A549 (cell line): ENCODE measurements at regions not wholly inside any gene's neighbourhood (a gene's known extent, or its start where the extent isn't known, plus 50 kb on each side); places are given as distances from the start of the nearest gene placed in this dataset.

Experiments
- ATAC-seq, 2 experiments: fragments of 200-7000 bp in 1 of 2; fragments of >200 bp in 1 of 2; cut with Nextera tagmentation in 1 of 2; cut with Tn5 transposase in 1 of 2; 3 replicates each; pipeline versions ENCODE4 v1.8.0 to v1.9.1; 2018 to 2020; ENCODE audit warnings: mild to moderate bottlenecking in 1 of 2, moderate library complexity in 1 of 2
- CTCF ChIA-PET: fragments of 300-600 bp; sonication (Branson Sonifier 250); formaldehyde crosslinking; extraction: SDS; loops from one replicate; lab custom pipeline; 2021; ENCODE audit warnings: antibody characterized with exemption, inconsistent platforms; lab: Yijun Ruan, JAX
- POLR2A ChIA-PET: fragments of 350-600 bp; formaldehyde crosslinking; extraction: SDS; loops from one replicate; lab custom pipeline; 2021; ENCODE audit warnings: antibody characterized with exemption, inconsistent platforms; lab: Yijun Ruan, JAX
- DNase-seq, 2 experiments: peaks; one replicate each; pipeline versions ENCODE4 v3.0.0 to v3.0.0-alpha.2; 2011 to 2016; ENCODE audit warnings: low read depth in 1 of 2, low spot score in 1 of 2
- FAIRE-seq: peaks from 2 replicates; lab custom pipeline; 2011; peaks lifted over from hg19 to GRCh38; lab: Jason Lieb, UNC
- H3K27ac ChIP-seq, 2 experiments: fragments of >200 bp; sonication (Bioruptor Twin); formaldehyde crosslinking; 3 replicates each; pipeline ENCODE4 v1.5.1; 2016 to 2017
- H3K4me1 ChIP-seq: fragments of >200 bp; sonication (Bioruptor Twin); formaldehyde crosslinking; 3 replicates; pipeline ENCODE4 v1.6.1; 2016
- H3K4me2 ChIP-seq: fragments of >200 bp; sonication (Bioruptor Twin); formaldehyde crosslinking; 3 replicates; pipeline ENCODE4 v1.6.1; 2016
- H3K4me3 ChIP-seq: fragments of >200 bp; sonication (Bioruptor Twin); formaldehyde crosslinking; 3 replicates; pipeline ENCODE4 v1.5.1; 2016
- H3K9me3 ChIP-seq: fragments of >200 bp; sonication (Bioruptor Twin); formaldehyde crosslinking; 3 replicates; pipeline ENCODE4 v1.6.1; 2016
- CHD2 ChIP-seq: fragments of 150-350 bp; IDR thresholded peaks from 2 replicates; pipeline ENCODE4 v1.6.1; 2014; ENCODE audit warnings: low read length; ENCODE audit not compliant: partially characterized antibody
- EHF ChIP-seq: fragments of 250-450 bp; sonication (Bioruptor Pico); IDR thresholded peaks from 2 replicates; pipeline ENCODE4 v1.5.0; 2020; ENCODE audit warnings: mild to moderate bottlenecking
- HOXB5 ChIP-seq: fragments of 250-450 bp; sonication (Bioruptor Pico); IDR thresholded peaks from 2 replicates; pipeline ENCODE4 v1.5.0; 2020; ENCODE audit warnings: mild to moderate bottlenecking, moderate library complexity
- MAZ ChIP-seq: fragments of 150-350 bp; IDR thresholded peaks from 2 replicates; pipeline ENCODE4 v1.6.1; 2014; ENCODE audit warnings: antibody characterized with exemption, low read depth, low read length, borderline replicate concordance
- MYC ChIP-seq: IDR thresholded peaks from 2 replicates; pipeline ENCODE4 v1.6.1; 2012; ENCODE audit warnings: mild to moderate bottlenecking, inconsistent platforms, low read length, improper control_type of control experiment, borderline replicate concordance
- NFE2L2 ChIP-seq: fragments of 150-350 bp; conservative IDR thresholded peaks from 2 replicates; pipeline ENCODE4 v1.6.1; 2014; ENCODE audit warnings: low read length
- POLR2AphosphoS2 ChIP-seq: conservative IDR thresholded peaks from 2 replicates; pipeline ENCODE4 v1.6.1; 2012; ENCODE audit warnings: low read length, improper control_type of control experiment, inconsistent platforms
- RARB ChIP-seq: fragments of 250-450 bp; sonication (Bioruptor Pico); IDR thresholded peaks from 2 replicates; pipeline ENCODE4 v1.8.0; 2021; ENCODE audit warnings: mild to moderate bottlenecking, moderate library complexity
- RCOR1 ChIP-seq: fragments of 150-350 bp; IDR thresholded peaks from 2 replicates; pipeline ENCODE4 v1.6.1; 2014; ENCODE audit warnings: antibody characterized with exemption, low read length, low read depth
- WGBS: methylation state at CpG from one replicate; pipeline ENCODE4 v1.1.6; 2017; ENCODE audit errors: missing lambda C conversion rate; 5-methylcytosine and 5-hydroxymethylcytosine counted together
- TF ChIP-seq, protein P1 (sequence below): fragments of >200 bp; sonication (Bioruptor Twin); formaldehyde crosslinking; IDR thresholded peaks from 3 replicates; pipeline ENCODE4 v1.5.1; 2016
- TF ChIP-seq, protein P2 (sequence below): fragments of 150-350 bp; IDR thresholded peaks from 2 replicates; pipeline ENCODE4 v1.6.1; 2014; ENCODE audit warnings: low read depth, mild to moderate bottlenecking, low read length
- TF ChIP-seq, protein P3 (sequence below): fragments of 250-450 bp; sonication (Bioruptor Pico); IDR thresholded peaks from 2 replicates; pipeline ENCODE4 v1.5.0; 2020; ENCODE audit warnings: low read depth, mild to moderate bottlenecking, moderate library complexity
- TF ChIP-seq, protein P4 (sequence below): fragments of 200-600 bp; sonication (generic); IDR thresholded peaks from 2 replicates; pipeline ENCODE4 v1.6.1; 2016; ENCODE audit warnings: antibody characterized with exemption, mild to moderate bottlenecking, moderate library complexity
- TF ChIP-seq, protein P5 (sequence below): fragments of >200 bp; sonication (Bioruptor Twin); formaldehyde crosslinking; IDR thresholded peaks from 2 replicates; pipeline ENCODE4 v1.6.1; 2016

DNA sequence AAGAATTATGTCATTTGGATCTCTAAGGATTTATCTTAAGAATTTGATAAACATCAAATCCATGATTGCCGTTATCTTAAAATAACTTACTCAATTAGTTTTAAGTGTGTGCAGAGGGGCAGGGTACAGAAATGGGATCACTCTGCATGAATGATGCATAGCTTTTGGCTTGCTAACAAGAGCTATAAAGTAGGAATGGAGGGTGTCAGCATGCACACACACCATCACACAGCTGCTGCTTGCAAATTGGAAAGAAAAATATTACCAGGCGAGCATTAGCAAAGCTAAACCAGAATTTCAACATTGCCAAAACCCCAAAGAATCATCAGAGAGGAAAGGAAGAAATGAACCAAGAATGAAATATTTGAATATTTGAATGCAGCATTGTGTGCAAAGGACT, 580.6 kb downstream of the LMO7 start:
- ChIA-PET CTCF (interaction anchor here (0.9 kb wide), 1 partner anchor 22 kb away, joined by 5 read pairs; no protein-coding TSS in a partner anchor), POLR2A (no interaction called here)
- Histone ChIP-seq H3K4me3 (no peak overlapping the region), H3K9me3 (no peaks in the 10 kb centered on the region), H3K4me2 (no peak overlapping the region), H3K4me1 (no peaks in the 10 kb centered on the region), H3K27ac (no peak overlapping the region)
- DNase-seq, result no peak
- FAIRE-seq, result no peak
- TF ChIP-seq, protein P1, sequence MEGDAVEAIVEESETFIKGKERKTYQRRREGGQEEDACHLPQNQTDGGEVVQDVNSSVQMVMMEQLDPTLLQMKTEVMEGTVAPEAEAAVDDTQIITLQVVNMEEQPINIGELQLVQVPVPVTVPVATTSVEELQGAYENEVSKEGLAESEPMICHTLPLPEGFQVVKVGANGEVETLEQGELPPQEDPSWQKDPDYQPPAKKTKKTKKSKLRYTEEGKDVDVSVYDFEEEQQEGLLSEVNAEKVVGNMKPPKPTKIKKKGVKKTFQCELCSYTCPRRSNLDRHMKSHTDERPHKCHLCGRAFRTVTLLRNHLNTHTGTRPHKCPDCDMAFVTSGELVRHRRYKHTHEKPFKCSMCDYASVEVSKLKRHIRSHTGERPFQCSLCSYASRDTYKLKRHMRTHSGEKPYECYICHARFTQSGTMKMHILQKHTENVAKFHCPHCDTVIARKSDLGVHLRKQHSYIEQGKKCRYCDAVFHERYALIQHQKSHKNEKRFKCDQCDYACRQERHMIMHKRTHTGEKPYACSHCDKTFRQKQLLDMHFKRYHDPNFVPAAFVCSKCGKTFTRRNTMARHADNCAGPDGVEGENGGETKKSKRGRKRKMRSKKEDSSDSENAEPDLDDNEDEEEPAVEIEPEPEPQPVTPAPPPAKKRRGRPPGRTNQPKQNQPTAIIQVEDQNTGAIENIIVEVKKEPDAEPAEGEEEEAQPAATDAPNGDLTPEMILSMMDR, result no peak
- ATAC-seq, result no peak
- 57% methylated on average over 2 of the region's 2 CpGs for WGBS

DNA sequence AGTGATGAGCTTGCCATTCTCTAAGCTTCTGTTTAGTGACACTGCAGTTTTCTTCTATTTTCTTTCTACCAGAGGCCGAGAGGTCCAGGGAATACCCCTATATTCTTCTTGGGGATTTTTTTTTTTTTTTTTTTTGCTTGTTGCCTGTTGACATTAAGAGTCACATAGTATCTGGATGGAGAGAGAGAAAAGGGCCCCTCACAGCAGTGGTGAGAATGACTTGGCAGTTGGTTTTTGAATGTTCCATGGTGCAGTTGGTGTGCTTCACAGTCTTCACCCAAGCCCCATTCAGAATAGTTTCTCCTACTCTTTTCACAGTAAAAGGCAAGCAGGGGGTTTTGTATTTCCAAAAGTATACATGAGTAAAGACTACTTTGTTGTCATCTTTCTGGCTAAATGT, 577.9 kb downstream of the LMO7 start:
- H3K4me1 ChIP-seq, result no peaks in the 10 kb centered on the region
- POLR2A ChIA-PET, result no interaction called here
- no peak for ATAC-seq
- no peak overlapping the region for H3K4me2 ChIP-seq
- WGBS, result 21% methylated on average over 1 of the region's 1 CpG
- H3K9me3 ChIP-seq, result no peaks in the 10 kb centered on the region
- TF ChIP-seq, protein P2, sequence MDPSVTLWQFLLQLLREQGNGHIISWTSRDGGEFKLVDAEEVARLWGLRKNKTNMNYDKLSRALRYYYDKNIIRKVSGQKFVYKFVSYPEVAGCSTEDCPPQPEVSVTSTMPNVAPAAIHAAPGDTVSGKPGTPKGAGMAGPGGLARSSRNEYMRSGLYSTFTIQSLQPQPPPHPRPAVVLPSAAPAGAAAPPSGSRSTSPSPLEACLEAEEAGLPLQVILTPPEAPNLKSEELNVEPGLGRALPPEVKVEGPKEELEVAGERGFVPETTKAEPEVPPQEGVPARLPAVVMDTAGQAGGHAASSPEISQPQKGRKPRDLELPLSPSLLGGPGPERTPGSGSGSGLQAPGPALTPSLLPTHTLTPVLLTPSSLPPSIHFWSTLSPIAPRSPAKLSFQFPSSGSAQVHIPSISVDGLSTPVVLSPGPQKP, result no peak
- no peak for TF ChIP-seq RARB (CRISPR knock-in tag)
- TF ChIP-seq, protein P3, sequence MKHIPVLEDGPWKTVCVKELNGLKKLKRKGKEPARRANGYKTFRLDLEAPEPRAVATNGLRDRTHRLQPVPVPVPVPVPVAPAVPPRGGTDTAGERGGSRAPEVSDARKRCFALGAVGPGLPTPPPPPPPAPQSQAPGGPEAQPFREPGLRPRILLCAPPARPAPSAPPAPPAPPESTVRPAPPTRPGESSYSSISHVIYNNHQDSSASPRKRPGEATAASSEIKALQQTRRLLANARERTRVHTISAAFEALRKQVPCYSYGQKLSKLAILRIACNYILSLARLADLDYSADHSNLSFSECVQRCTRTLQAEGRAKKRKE (CRISPR knock-in tag), result no peak
- TF ChIP-seq, protein P4, sequence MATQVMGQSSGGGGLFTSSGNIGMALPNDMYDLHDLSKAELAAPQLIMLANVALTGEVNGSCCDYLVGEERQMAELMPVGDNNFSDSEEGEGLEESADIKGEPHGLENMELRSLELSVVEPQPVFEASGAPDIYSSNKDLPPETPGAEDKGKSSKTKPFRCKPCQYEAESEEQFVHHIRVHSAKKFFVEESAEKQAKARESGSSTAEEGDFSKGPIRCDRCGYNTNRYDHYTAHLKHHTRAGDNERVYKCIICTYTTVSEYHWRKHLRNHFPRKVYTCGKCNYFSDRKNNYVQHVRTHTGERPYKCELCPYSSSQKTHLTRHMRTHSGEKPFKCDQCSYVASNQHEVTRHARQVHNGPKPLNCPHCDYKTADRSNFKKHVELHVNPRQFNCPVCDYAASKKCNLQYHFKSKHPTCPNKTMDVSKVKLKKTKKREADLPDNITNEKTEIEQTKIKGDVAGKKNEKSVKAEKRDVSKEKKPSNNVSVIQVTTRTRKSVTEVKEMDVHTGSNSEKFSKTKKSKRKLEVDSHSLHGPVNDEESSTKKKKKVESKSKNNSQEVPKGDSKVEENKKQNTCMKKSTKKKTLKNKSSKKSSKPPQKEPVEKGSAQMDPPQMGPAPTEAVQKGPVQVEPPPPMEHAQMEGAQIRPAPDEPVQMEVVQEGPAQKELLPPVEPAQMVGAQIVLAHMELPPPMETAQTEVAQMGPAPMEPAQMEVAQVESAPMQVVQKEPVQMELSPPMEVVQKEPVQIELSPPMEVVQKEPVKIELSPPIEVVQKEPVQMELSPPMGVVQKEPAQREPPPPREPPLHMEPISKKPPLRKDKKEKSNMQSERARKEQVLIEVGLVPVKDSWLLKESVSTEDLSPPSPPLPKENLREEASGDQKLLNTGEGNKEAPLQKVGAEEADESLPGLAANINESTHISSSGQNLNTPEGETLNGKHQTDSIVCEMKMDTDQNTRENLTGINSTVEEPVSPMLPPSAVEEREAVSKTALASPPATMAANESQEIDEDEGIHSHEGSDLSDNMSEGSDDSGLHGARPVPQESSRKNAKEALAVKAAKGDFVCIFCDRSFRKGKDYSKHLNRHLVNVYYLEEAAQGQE, result no peak
- no peak for TF ChIP-seq MAZ
- TF ChIP-seq EHF (CRISPR knock-in tag), result no peak
- TF ChIP-seq MYC, result no peak
- no peak for TF ChIP-seq CHD2
- no peak for TF ChIP-seq RCOR1
- no peak for TF ChIP-seq NFE2L2
- H3K27ac ChIP-seq, result no peak overlapping the region
- CTCF ChIA-PET, result interaction anchor here (0.9 kb wide), 1 partner anchor 518 kb away, joined by 3 read pairs; no protein-coding TSS in a partner anchor
- DNase-seq, result no peak
- FAIRE-seq, result no peak
- no peak overlapping the region for H3K4me3 ChIP-seq

DNA sequence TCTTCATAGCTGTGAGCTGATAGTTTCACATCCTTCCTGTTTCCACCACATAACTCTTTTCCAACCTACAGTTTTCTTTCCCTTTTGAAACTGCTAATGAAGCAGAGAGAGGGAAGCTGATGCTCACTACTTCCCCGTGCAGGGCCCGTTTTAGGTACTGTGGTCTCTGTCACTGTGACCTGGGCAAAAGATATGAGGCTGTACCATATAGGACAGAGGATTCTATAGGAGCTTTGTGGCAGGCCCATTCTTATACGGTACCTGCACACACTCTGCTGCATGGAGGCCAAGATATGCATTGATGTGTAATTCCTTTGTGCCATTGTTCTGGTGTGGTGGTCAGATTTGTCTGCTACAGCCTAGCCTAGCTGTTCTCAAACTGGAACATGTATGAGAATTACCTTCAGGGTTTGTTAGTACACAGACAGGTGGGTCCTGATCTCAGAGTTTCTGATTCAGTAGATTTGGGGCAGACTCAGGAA, 577.3 kb downstream of the LMO7 start:
- WGBS, result 49% methylated on average over 3 of the region's 3 CpGs
- ChIA-PET POLR2A (no interaction called here), CTCF (interaction anchor here (0.9 kb wide), 1 partner anchor 517 kb away, joined by 3 read pairs; no protein-coding TSS in a partner anchor)

More for the DNA sequence above, 577.3 kb downstream of the LMO7 start:
- no peak overlapping the region for H3K4me3 ChIP-seq
- H3K9me3 ChIP-seq, result no peaks in the 10 kb centered on the region
- DNase-seq (no peak), FAIRE-seq (no peak), ATAC-seq (no peak)
- H3K27ac ChIP-seq, result no peak overlapping the region
- TF ChIP-seq, protein P5, sequence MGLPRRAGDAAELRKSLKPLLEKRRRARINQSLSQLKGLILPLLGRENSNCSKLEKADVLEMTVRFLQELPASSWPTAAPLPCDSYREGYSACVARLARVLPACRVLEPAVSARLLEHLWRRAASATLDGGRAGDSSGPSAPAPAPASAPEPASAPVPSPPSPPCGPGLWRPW, result no peak
- TF ChIP-seq HOXB5 (CRISPR knock-in tag) (no peak), POLR2AphosphoS2 (no peak)
- no peaks in the 10 kb centered on the region for H3K4me1 ChIP-seq
- H3K4me2 ChIP-seq, result no peak overlapping the region
